ENCODE measurements at regions not wholly inside any gene's neighbourhood (a gene's known extent, or its start where the extent isn't known, plus 50 kb on each side); places are given as distances from the start of the nearest gene placed in this dataset.
A peak's percentile ranks its signal among the peaks of the same experiment; 100 is the strongest.

GRCh38 chr6:126419901-126420300, 80.0 kb downstream of the CENPW start:
- H3K4me3 ChIP-seq (ENCODE audit: low read depth, low read length): no peak overlapping the region
- H3K27me3 ChIP-seq (ENCODE audit: control insufficient read depth, insufficient read depth, low read length): no peaks in the 10 kb centered on the region
- no peak for TF ChIP-seq CTCF (IDR thresholded peaks at IDR 0.05; ENCODE audit: insufficient read depth, low read length, poor library complexity, severe bottlenecking)
- no peaks in the 10 kb centered on the region for H3K36me3 ChIP-seq (ENCODE audit: control insufficient read depth, insufficient read depth, low read length)
- no peak for DNase-seq (ENCODE audit: low read depth)

- no peak for DNase-seq (ENCODE audit: low read depth)
- Histone ChIP-seq H3K36me3 (ENCODE audit: control insufficient read depth, insufficient read depth, low read length) (no peaks in the 10 kb centered on the region), H3K4me3 (ENCODE audit: low read depth, low read length) (no peak overlapping the region), H3K27me3 (ENCODE audit: control insufficient read depth, insufficient read depth, low read length) (no peaks in the 10 kb centered on the region)
- no peak for TF ChIP-seq CTCF (IDR thresholded peaks at IDR 0.05; ENCODE audit: insufficient read depth, low read length, poor library complexity, severe bottlenecking)
Observed at GRCh38 chr6:126422912-126423311, 83.0 kb downstream of the CENPW start.

GRCh38 chr6:126427713-126428112, 87.8 kb downstream of the CENPW start:
- Histone ChIP-seq H3K36me3 (ENCODE audit: control insufficient read depth, insufficient read depth, low read length) (no peaks in the 10 kb centered on the region), H3K4me3 (ENCODE audit: low read depth, low read length) (no peak overlapping the region), H3K27me3 (ENCODE audit: control insufficient read depth, insufficient read depth, low read length) (no peaks in the 10 kb centered on the region)
- DNase-seq (ENCODE audit: low read depth): peak; percentile 14
- no peak for TF ChIP-seq CTCF (IDR thresholded peaks at IDR 0.05; ENCODE audit: insufficient read depth, low read length, poor library complexity, severe bottlenecking)

- H3K27me3 ChIP-seq (ENCODE audit: control insufficient read depth, insufficient read depth, low read length): no peaks in the 10 kb centered on the region
- no peak for TF ChIP-seq CTCF (IDR thresholded peaks at IDR 0.05; ENCODE audit: insufficient read depth, low read length, poor library complexity, severe bottlenecking)
- no peak for DNase-seq (ENCODE audit: low read depth)
- no peak overlapping the region for H3K4me3 ChIP-seq (ENCODE audit: low read depth, low read length)
- H3K36me3 ChIP-seq (ENCODE audit: control insufficient read depth, insufficient read depth, low read length): no peaks in the 10 kb centered on the region
Observed at GRCh38 chr6:126429866-126430265, 90.0 kb downstream of the CENPW start.

GRCh38 chr6:126432564-126432963, 92.6 kb downstream of the CENPW start:
- no peaks in the 10 kb centered on the region for H3K27me3 ChIP-seq (ENCODE audit: control insufficient read depth, insufficient read depth, low read length)
- H3K36me3 ChIP-seq (ENCODE audit: control insufficient read depth, insufficient read depth, low read length): no peaks in the 10 kb centered on the region
- no peak for TF ChIP-seq CTCF (IDR thresholded peaks at IDR 0.05; ENCODE audit: insufficient read depth, low read length, poor library complexity, severe bottlenecking)
- H3K4me3 ChIP-seq (ENCODE audit: low read depth, low read length): no peak overlapping the region
- DNase-seq (ENCODE audit: low read depth): no peak

GRCh38 chr6:126433927-126434326, 94.0 kb downstream of the CENPW start:
- TF ChIP-seq CTCF (IDR thresholded peaks at IDR 0.05; ENCODE audit: insufficient read depth, low read length, poor library complexity, severe bottlenecking): no peak
- no peaks in the 10 kb centered on the region for H3K36me3 ChIP-seq (ENCODE audit: control insufficient read depth, insufficient read depth, low read length)
- H3K4me3 ChIP-seq (ENCODE audit: low read depth, low read length): no peak overlapping the region
- no peak for DNase-seq (ENCODE audit: low read depth)
- no peaks in the 10 kb centered on the region for H3K27me3 ChIP-seq (ENCODE audit: control insufficient read depth, insufficient read depth, low read length)

Measured in kidney epithelial cell (primary cell).